GM12892 (cell line): ENCODE measurements at regions not wholly inside any gene's neighbourhood (a gene's known extent, or its start where the extent isn't known, plus 50 kb on each side); places are given as distances from the start of the nearest gene placed in this dataset.

ENCODE experiments used
- POLR2AphosphoS5 ChIP-seq: IDR thresholded peaks from 2 replicates; pipeline ENCODE4 v1.6.1; 2011; ENCODE audit warnings: low read depth, low read length, control low read depth
- TAF1 ChIP-seq: IDR thresholded peaks from 2 replicates; pipeline ENCODE4 v1.6.1; 2011; ENCODE audit warnings: low read depth, mild to moderate bottlenecking, control low read depth, low read length, borderline replicate concordance

DNA sequence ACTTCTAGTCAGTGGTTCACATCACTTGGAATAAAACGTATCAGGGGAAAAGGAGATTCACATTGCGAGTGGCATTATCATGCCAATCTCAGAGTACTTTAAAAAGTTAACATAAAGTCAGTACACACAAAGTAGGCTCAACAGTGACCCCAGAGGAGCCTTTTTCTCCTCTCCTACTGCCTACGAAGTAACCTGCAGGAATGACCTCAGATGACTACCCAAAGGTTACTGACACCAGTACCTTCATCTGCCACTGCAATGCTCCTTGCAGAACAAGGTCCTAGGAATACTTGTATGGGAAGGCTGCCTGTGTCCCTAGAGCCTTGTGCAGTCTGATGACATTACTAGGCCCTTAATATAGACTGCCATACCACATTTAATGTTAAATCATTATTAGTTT is 389.8 kb upstream of the LYPLAL1 start:
- TF ChIP-seq POLR2AphosphoS5 = no peak
- no peak for TF ChIP-seq TAF1
